GM12801 (cell line): ENCODE measurements at regions not wholly inside any gene's neighbourhood (a gene's known extent, or its start where the extent isn't known, plus 50 kb on each side); places are given as distances from the start of the nearest gene placed in this dataset.

ENCODE experiments used
- TF ChIP-seq, protein P1 (sequence below): IDR thresholded peaks from one replicate; pipeline ENCODE4 v1.5.1; 2011; ENCODE audit warnings: control low read depth; ENCODE audit not compliant: insufficient read length; ENCODE audit errors: extremely low read depth

DNA sequence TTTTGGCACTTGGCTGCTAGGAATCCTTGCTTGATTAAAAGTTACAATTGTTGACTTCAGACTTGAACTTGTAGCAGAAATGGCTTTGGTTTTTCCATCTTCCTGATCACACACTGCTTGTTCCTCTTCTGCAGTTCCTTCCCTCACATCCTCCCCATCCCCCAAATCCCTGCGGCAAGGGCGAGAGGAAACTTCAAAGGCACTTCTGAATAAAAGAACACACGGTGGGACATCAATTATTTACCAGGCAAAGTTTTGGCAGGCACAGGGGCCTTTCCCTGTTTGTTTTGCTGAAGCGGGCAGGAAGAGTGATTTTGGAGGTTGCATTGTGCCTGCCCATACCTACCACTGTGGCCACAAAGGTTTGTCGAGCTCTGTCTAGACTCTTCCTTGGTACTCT, 260.9 kb downstream of the KIF4B start:
- TF ChIP-seq, protein P1, sequence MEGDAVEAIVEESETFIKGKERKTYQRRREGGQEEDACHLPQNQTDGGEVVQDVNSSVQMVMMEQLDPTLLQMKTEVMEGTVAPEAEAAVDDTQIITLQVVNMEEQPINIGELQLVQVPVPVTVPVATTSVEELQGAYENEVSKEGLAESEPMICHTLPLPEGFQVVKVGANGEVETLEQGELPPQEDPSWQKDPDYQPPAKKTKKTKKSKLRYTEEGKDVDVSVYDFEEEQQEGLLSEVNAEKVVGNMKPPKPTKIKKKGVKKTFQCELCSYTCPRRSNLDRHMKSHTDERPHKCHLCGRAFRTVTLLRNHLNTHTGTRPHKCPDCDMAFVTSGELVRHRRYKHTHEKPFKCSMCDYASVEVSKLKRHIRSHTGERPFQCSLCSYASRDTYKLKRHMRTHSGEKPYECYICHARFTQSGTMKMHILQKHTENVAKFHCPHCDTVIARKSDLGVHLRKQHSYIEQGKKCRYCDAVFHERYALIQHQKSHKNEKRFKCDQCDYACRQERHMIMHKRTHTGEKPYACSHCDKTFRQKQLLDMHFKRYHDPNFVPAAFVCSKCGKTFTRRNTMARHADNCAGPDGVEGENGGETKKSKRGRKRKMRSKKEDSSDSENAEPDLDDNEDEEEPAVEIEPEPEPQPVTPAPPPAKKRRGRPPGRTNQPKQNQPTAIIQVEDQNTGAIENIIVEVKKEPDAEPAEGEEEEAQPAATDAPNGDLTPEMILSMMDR = no peak

DNA sequence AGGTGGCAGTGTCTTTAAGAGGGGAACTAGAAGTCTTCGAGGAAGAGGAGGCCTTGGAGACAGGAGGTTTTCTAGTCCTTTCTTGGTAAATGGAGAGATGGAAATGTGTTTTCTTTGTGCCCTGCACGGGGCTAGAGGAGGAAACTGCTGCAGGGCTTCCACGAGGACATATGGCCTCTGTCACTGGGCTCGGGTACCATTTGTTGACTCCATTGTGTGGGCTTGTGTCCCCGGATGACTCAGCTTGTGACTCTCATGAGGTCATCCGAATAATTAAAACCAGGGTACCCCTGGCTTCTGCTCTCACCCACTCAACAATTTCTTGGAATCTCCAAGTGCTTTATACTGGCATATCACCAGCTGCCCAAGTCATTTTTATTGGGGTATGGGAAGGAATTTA, 261.7 kb downstream of the KIF4B start:
- TF ChIP-seq, protein P1 = no peak

DNA sequence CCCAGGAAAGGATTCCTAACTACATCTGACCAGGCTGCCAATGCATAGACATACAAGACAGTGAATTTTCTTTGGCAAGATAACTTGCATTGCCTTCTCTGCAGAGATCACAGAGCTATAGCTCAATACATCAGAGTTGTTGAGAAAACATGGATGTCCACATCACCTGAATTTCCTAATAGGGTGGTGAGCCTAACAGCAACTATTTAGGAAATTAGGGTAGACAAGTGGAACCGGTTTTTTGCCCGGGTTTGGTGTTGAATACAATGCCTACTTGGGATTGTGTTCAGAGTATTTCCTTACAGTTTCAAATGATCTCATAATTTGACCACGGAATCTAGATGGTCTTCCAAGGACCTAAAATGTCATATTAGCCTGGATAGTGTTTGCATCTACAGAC, 262.7 kb downstream of the KIF4B start:
- TF ChIP-seq, protein P1 = no peak

DNA sequence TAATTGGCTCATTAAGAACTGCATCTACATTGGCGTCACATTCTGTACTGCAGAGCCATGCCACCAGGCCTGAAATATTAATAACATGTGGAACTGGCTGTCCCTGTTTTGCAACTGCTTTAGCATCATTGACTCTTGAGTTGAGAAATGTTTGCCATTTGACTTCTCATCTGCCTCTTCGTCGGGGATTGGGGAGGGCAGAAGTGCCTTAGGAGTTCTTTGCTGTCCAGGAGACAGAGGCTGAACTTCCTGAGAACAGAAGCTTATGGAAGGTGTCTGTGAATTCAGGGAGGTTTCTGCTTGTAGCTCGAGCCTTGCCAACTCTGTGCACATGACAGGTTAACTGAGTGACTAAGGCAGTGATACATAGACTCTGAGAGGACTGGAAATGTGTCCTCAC, 265.0 kb downstream of the KIF4B start:
- TF ChIP-seq, protein P1 = no peak

DNA sequence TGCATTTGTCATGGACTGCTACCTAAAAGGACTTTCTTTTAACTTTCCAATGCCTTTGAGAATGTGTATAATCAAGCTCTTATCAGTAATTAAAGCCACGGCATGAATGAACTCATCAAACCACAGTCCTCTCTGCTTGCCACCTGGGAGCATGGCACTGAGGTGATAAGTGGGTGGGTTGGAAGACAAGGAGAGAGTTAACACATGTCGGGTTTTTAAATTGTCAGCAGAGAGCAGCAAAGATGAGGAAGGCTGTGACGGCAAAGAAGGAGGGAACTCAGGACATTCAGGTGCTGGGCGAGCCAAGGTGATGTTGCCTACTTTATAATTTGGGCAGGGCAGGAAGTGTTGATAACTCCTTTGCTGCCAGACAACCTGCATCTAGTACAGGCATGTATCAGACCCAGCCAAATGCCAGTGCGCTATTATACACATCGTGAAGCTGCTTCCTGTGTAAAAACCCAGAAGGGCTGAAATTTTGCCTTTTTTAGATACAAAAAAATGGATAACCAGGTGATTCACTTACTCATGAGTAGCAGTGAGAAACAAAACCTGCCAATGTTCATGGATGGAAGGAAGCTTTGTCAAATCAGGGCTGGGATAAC, 269.1 kb downstream of the KIF4B start:
- TF ChIP-seq, protein P1 = no peak

DNA sequence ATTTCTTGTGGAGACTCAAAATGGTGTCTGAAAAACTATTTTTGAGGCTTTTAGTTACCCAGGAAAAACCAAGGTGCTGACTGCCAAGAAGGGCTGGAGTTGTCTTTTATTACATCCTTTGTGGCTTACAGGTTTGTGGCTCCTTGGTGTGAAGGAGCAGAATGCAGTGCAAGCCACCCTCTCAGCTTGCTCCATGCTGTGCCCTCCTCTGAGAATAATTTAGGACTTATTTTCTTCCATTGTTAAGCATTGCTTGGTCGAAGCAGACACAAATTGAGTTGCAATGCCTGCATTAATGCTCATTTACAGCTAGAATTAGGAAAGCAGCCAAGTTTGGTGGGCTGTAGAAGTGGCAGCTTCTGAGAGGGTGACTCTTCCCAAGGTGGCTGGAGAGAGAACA, 272.2 kb downstream of the KIF4B start:
- TF ChIP-seq, protein P1 = no peak

DNA sequence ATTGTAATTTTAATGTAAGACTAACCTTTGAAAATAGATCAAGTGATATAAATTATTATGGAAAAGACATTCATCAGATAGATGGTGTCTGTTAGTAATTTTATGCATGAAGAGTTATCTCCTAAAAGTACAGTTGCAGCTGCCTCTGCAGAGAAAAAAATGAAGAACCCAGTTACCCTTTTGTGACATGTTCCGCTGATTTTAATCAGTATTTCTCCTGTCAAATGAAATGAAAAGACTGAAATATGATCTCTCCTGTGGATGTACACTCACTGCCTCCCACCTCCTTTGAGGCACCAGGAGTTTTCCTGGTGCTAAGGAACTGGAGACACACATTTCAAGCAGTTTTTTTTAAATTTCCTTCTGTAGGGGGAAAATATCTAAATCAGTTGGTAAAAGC, 277.4 kb downstream of the KIF4B start:
- TF ChIP-seq, protein P1 = no peak

DNA sequence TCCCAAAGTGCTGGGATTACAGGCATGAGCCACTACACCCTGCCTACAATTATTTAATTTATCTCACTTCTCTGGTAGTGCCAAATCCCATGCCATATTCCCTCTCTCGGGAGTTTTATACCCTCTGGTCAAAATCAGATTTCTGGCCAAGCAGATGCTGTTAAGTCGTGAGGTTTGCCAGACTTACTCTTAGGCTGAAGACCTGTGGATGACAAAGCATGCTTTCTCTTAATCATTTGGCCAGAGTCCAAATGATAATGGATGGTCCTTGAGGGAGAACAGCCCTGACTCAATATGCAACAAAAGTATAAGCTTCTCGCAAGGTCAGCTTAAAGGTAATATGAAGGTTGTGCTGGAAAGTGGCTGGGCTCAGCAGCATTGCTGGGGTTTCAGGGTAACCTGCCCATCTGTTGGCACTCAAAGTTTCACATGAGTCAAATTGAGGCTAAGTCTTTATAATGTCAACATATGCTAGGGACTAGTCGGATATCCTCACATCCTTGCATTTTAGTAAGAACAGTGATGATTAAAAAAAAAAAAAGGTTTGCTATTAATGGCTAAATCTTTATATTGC, 280.1 kb downstream of the KIF4B start:
- TF ChIP-seq, protein P1 = no peak
